CD14-positive monocyte (primary cell): ENCODE measurements at regions not wholly inside any gene's neighbourhood (a gene's known extent, or its start where the extent isn't known, plus 50 kb on each side); places are given as distances from the start of the nearest gene placed in this dataset.

Source experiments
- DNase-seq, 3 donors: peaks; one replicate each; pipeline ENCODE4 v3.0.0-alpha.2; 2011 to 2022
- H2AFZ ChIP-seq: 2 replicates; pipeline ENCODE4 v1.6.0; 2012; ENCODE audit warnings: mild to moderate bottlenecking, low read depth, low read length, inconsistent platforms; ENCODE audit not compliant: insufficient read depth, poor library complexity, severe bottlenecking
- H3K27ac ChIP-seq, 2 donors: 1 replicate in 1 of 2; 2 replicates in 1 of 2; pipeline ENCODE4 v1.5.1; 2012 to 2013; ENCODE audit warnings: low read length in 2 of 2, control low read depth in 1 of 2, inconsistent platforms in 1 of 2, low read depth in 1 of 2, mild to moderate bottlenecking in 1 of 2
- H3K27me3 ChIP-seq, 2 donors: one replicate each; pipeline versions ENCODE4 v1.6.0 to v1.6.1; 2011 to 2013; ENCODE audit warnings: low read length in 2 of 2; ENCODE audit not compliant: control insufficient read depth in 2 of 2, insufficient read depth in 2 of 2
- H3K36me3 ChIP-seq, 2 donors: replicated peaks in 1 of 2; 1 replicate in 1 of 2; 2 replicates in 1 of 2; pipeline versions ENCODE4 v1.5.1 to v1.6.1; 2012 to 2013; ENCODE audit warnings: low read length in 2 of 2, control low read depth in 1 of 2, inconsistent platforms in 1 of 2, mild to moderate bottlenecking in 1 of 2; ENCODE audit not compliant: insufficient read depth in 2 of 2, control insufficient read depth in 1 of 2
- H3K4me1 ChIP-seq, 2 donors: 1 replicate in 1 of 2; 2 replicates in 1 of 2; pipeline versions ENCODE4 v1.5.1 to v1.6.1; 2012 to 2013; ENCODE audit warnings: low read length in 2 of 2, control low read depth in 1 of 2, inconsistent platforms in 1 of 2, mild to moderate bottlenecking in 1 of 2, moderate library complexity in 1 of 2; ENCODE audit not compliant: insufficient read depth in 2 of 2, control insufficient read depth in 1 of 2
- H3K4me2 ChIP-seq: replicated peaks from 2 replicates; pipeline ENCODE3; 2012; ENCODE audit warnings: low read length, moderate library complexity, mild to moderate bottlenecking; ENCODE audit not compliant: poor library complexity, severe bottlenecking; ENCODE audit errors: extremely low read depth
- H3K4me3 ChIP-seq, 3 experiments: fragments of 200-600 bp in 1 of 3; sonication (generic) in 1 of 3; replicated peaks in 1 of 3; 1 replicate in 2 of 3; 2 replicates in 1 of 3; pipeline ENCODE4 v1.5.1; 2011 to 2013; ENCODE audit warnings: low read length in 3 of 3, mild to moderate bottlenecking in 3 of 3, control low read depth in 2 of 3, low read depth in 2 of 3, inconsistent platforms in 1 of 3, moderate library complexity in 1 of 3
- H3K79me2 ChIP-seq: 2 replicates; pipeline ENCODE4 v1.6.0; 2012; ENCODE audit warnings: mild to moderate bottlenecking, control low read depth, inconsistent platforms, low read length, moderate library complexity; ENCODE audit not compliant: insufficient read depth
- H3K9ac ChIP-seq: 2 replicates; pipeline ENCODE4 v1.6.0; 2017; ENCODE audit warnings: low read length, mild to moderate bottlenecking; ENCODE audit not compliant: insufficient read depth, poor library complexity, severe bottlenecking
- H3K9me3 ChIP-seq, 2 donors: replicated peaks in 1 of 2; 1 replicate in 1 of 2; 2 replicates in 1 of 2; pipeline versions ENCODE4 v1.5.1 to v1.6.1; 2012 to 2013; ENCODE audit warnings: low read length in 2 of 2, control low read depth in 1 of 2; ENCODE audit not compliant: control insufficient read depth in 1 of 2, insufficient read depth in 1 of 2
- H4K20me1 ChIP-seq: 2 replicates; pipeline ENCODE4 v1.6.0; 2012; ENCODE audit warnings: mild to moderate bottlenecking, low read length, control low read depth, moderate library complexity; ENCODE audit not compliant: insufficient read depth
- H3K27ac Mint-ChIP-seq, 7 donors: one replicate each; pipeline ENCODE4 v1.8.0; 2020; ENCODE audit warnings: mild to moderate bottlenecking in 7 of 7, mixed read lengths in 7 of 7, moderate library complexity in 6 of 7, inconsistent platforms in 2 of 7
- H3K27me3 Mint-ChIP-seq, 3 donors: one replicate each; pipeline ENCODE4 v1.8.0; 2021 to 2022; ENCODE audit warnings: low read depth in 3 of 3, mild to moderate bottlenecking in 3 of 3, mixed read lengths in 3 of 3, moderate library complexity in 3 of 3, inconsistent platforms in 1 of 3
- H3K36me3 Mint-ChIP-seq, 2 donors: one replicate each; pipeline ENCODE4 v1.8.0; 2020; ENCODE audit warnings: mixed read lengths in 2 of 2, inconsistent platforms in 1 of 2, mild to moderate bottlenecking in 1 of 2
- H3K4me1 Mint-ChIP-seq: one replicate; pipeline ENCODE4 v1.8.0; 2020; ENCODE audit warnings: mild to moderate bottlenecking, mixed read lengths
- H3K4me3 Mint-ChIP-seq, 2 donors: one replicate each; pipeline ENCODE4 v1.8.0; 2020; ENCODE audit warnings: mild to moderate bottlenecking in 2 of 2, mixed read lengths in 2 of 2, moderate library complexity in 1 of 2
- H3K9me3 Mint-ChIP-seq, 7 donors: one replicate each; pipeline ENCODE4 v1.8.0; 2020 to 2022; ENCODE audit warnings: mixed read lengths in 7 of 7, mild to moderate bottlenecking in 6 of 7, moderate library complexity in 6 of 7, inconsistent platforms in 2 of 7
- WGBS: methylation state at CpG from one replicate; pipeline ENCODE4 v1.1.5; 2013; ENCODE audit warnings: missing lambda C conversion rate; ENCODE audit not compliant: insufficient coverage; 5-methylcytosine and 5-hydroxymethylcytosine counted together
- intact Hi-C, 2 donors: fragments of 100-400 bp; cut with micrococcal nuclease; formaldehyde crosslinking; loops; one replicate each; pipeline versions ENCODE4 v1.15.0 to v1.15.1; 2023
- TF ChIP-seq, protein P1 (sequence below): fragments of 200-600 bp; IDR thresholded peaks from one replicate; pipeline ENCODE4 v1.8.0; 2022; ENCODE audit warnings: antibody characterized with exemption, mild to moderate bottlenecking

DNA sequence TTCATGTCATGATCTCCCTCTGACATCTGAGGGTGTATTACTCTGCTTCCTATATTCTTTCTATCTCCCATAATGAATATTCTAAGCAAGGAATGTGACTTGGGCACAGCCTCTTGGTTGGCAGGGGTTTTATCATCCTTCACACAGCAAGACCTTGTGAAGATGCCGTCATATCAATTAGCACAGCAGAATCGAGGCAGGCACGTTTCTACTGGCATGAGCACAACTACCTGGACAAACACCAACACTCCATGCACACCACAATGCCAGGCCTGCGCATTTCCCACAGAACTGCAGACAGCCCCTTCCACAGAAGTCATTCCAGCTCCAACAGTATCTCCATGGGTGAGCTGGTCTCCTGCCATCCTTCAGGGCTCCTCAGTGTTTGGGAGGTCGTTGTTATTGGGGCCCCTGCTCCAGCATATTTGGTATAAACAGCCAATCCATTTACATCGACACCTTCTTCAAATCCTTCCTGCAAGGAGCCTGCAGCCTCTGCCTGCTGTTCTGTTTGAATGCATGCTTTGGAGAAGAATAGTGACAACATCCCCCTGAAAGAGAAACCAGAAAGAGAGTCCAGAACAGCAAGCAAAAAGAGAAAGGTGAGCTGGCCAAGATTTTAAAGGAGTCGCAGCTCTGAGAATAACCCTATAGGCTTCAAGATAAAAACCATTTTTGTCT is 275.5 kb downstream of the SHOX2 start:
- Histone ChIP-seq H4K20me1 (no peaks in the 10 kb centered on the region), H3K9me3 (peaks cover 0 to 8% of the 10 kb centered on the region in 2 donors), H2AFZ (no peak overlapping the region), H3K4me1 (no peaks in the 10 kb centered on the region), H3K79me2 (no peaks in the 10 kb centered on the region), H3K4me3 (no peak overlapping the region), H3K27me3 (no peaks in the 10 kb centered on the region), H3K9ac (no peak overlapping the region), H3K36me3 (no peaks in the 10 kb centered on the region), H3K4me2 (no peak overlapping the region), H3K27ac (no peak overlapping the region)
- no peaks in the 10 kb centered on the region for H3K36me3 Mint-ChIP-seq
- H3K4me1 Mint-ChIP-seq: no peaks in the 10 kb centered on the region
- TF ChIP-seq, protein P1, sequence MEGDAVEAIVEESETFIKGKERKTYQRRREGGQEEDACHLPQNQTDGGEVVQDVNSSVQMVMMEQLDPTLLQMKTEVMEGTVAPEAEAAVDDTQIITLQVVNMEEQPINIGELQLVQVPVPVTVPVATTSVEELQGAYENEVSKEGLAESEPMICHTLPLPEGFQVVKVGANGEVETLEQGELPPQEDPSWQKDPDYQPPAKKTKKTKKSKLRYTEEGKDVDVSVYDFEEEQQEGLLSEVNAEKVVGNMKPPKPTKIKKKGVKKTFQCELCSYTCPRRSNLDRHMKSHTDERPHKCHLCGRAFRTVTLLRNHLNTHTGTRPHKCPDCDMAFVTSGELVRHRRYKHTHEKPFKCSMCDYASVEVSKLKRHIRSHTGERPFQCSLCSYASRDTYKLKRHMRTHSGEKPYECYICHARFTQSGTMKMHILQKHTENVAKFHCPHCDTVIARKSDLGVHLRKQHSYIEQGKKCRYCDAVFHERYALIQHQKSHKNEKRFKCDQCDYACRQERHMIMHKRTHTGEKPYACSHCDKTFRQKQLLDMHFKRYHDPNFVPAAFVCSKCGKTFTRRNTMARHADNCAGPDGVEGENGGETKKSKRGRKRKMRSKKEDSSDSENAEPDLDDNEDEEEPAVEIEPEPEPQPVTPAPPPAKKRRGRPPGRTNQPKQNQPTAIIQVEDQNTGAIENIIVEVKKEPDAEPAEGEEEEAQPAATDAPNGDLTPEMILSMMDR: no peak
- H3K27me3 Mint-ChIP-seq: peaks cover 0 to 3% (median 3%) of the 10 kb centered on the region in 3 donors
- intact Hi-C loops: no loop called here
- DNase-seq: no peak
- 94% methylated on average over 4 of the region's 7 CpGs for WGBS
- H3K27ac Mint-ChIP-seq: no peak overlapping the region
- H3K4me3 Mint-ChIP-seq: no peak overlapping the region
- peaks cover 4 to 12% (median 7%) of the 10 kb centered on the region in 7 donors for H3K9me3 Mint-ChIP-seq

DNA sequence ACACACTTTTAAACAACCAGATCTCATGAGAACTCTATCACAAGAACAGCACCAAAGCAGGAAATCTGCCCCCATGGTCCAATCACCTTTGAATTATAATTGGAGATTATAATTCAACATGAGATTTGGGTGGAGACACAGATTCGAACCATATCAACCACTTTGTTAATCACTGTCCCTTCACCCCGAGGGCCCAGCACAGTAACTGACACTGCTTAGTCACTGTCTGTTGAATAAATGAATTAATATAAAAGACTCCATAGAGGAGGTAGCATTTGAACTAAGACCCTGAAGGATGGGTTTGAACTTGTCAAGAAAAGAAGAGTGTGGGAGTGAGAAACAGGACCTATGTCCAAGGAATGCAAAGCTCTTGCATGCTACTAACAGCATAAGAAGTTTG is 276.4 kb downstream of the SHOX2 start:
- H3K36me3 Mint-ChIP-seq: no peaks in the 10 kb centered on the region
- Histone ChIP-seq H3K4me1 (no peaks in the 10 kb centered on the region), H2AFZ (no peak overlapping the region), H3K79me2 (no peaks in the 10 kb centered on the region), H3K27me3 (no peaks in the 10 kb centered on the region), H3K36me3 (no peaks in the 10 kb centered on the region), H3K9me3 (peaks cover 0 to 8% of the 10 kb centered on the region in 2 donors), H3K4me3 (no peak overlapping the region), H3K27ac (no peak overlapping the region), H3K9ac (no peak overlapping the region), H3K4me2 (no peak overlapping the region), H4K20me1 (no peaks in the 10 kb centered on the region)
- WGBS: no CpG with 5 or more reads among the region's 2 CpGs
- intact Hi-C loops: no loop called here
- no peak overlapping the region for H3K4me3 Mint-ChIP-seq
- no peak overlapping the region for H3K27ac Mint-ChIP-seq
- no peak for DNase-seq
- TF ChIP-seq, protein P1: no peak
- H3K9me3 Mint-ChIP-seq: peaks cover 3 to 12% (median 5%) of the 10 kb centered on the region in 7 donors
- peaks cover 0 to 3% (median 2%) of the 10 kb centered on the region in 3 donors for H3K27me3 Mint-ChIP-seq
- no peaks in the 10 kb centered on the region for H3K4me1 Mint-ChIP-seq
